ENCODE measurements at regions not wholly inside any gene's neighbourhood (a gene's known extent, or its start where the extent isn't known, plus 50 kb on each side); places are given as distances from the start of the nearest gene placed in this dataset.

DNA sequence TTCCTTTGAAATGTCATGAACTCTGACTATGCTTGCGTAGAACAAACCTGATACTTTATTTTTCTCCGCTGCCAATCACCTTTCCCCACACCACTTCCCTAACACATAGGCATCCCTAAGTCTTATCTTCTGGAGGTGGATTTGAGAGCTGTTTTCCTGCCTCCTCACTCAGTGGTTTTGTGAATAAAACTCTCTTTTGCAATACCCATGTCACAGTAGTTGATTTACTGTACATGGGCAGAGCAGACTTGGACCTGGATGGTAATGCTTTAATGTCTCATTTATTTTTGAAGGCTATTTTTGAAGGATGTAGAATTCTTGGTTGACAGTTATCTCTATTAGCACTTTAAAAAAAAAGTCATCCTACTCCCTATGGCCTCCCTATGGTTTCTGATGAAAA is 881.8 kb downstream of the SLITRK5 start:
- Histone ChIP-seq H3K27me3 (ENCODE audit: insufficient read depth, low read length) (no peaks in the 10 kb centered on the region), H3K4me1 (ENCODE audit: control insufficient read depth in 1 of 2, insufficient read depth in 2 of 2, low read length in 2 of 2) (no peaks in the 10 kb centered on the region), H3K27ac (ENCODE audit: low read depth, low read length) (no peak overlapping the region), H3K4me2 (ENCODE audit: low read length) (no peak overlapping the region), H3K9me3 (ENCODE audit: control insufficient read depth in 1 of 2, insufficient read depth in 1 of 2, low read depth in 1 of 2, low read length in 2 of 2) (no peaks in the 10 kb centered on the region), H3K9me2 (ENCODE audit: insufficient read depth) (no peaks in the 10 kb centered on the region), H3K79me2 (ENCODE audit: insufficient read depth, low read length) (no peaks in the 10 kb centered on the region), H3K4me3 (replicated peaks in 1 of 2; ENCODE audit: low read depth in 1 of 2, low read length in 2 of 2) (no peak overlapping the region), H3K9ac (ENCODE audit: low read length) (no peak overlapping the region), H4K20me1 (ENCODE audit: insufficient read depth) (no peaks in the 10 kb centered on the region), H3K36me3 (ENCODE audit: control insufficient read depth in 1 of 2, insufficient read depth in 2 of 2, low read length in 2 of 2) (no peaks in the 10 kb centered on the region), H2AFZ (ENCODE audit: low read depth, low read length, poor library complexity, severe bottlenecking) (no peak overlapping the region)
- no TSS peak for BruUV-seq (replicated peaks)
- no peak for TF ChIP-seq CBX3 (IDR thresholded peaks at IDR 0.05; ENCODE audit: low read depth)
- no peak for TF ChIP-seq EZH2 (IDR thresholded peaks at IDR 0.05)
- ChIA-PET POLR2A (no interaction called here), RAD21 (ENCODE audit: low non-redundant PET in 1 of 2, low total read pairs in 2 of 2, uncharacterized antibody in 2 of 2, unreplicated experiment in 2 of 2) (no interaction called here), CTCF (no interaction called here)
- no peak for ATAC-seq
- intact Hi-C loops (cut with micrococcal nuclease) = no loop called here
- DNase-seq (ENCODE audit: low read depth, low spot score) = no peak

- Histone ChIP-seq H3K9me2 (ENCODE audit: insufficient read depth) (no peaks in the 10 kb centered on the region), H3K79me2 (ENCODE audit: insufficient read depth, low read length) (no peaks in the 10 kb centered on the region), H3K9me3 (ENCODE audit: control insufficient read depth in 1 of 2, insufficient read depth in 1 of 2, low read depth in 1 of 2, low read length in 2 of 2) (no peaks in the 10 kb centered on the region), H3K4me3 (replicated peaks in 1 of 2; ENCODE audit: low read depth in 1 of 2, low read length in 2 of 2) (no peak overlapping the region), H3K27ac (ENCODE audit: low read depth, low read length) (no peak overlapping the region), H3K4me1 (ENCODE audit: control insufficient read depth in 1 of 2, insufficient read depth in 2 of 2, low read length in 2 of 2) (no peaks in the 10 kb centered on the region), H2AFZ (ENCODE audit: low read depth, low read length, poor library complexity, severe bottlenecking) (no peak overlapping the region), H3K27me3 (ENCODE audit: insufficient read depth, low read length) (no peaks in the 10 kb centered on the region), H3K4me2 (ENCODE audit: low read length) (no peak overlapping the region), H3K36me3 (ENCODE audit: control insufficient read depth in 1 of 2, insufficient read depth in 2 of 2, low read length in 2 of 2) (no peaks in the 10 kb centered on the region), H3K9ac (ENCODE audit: low read length) (no peak overlapping the region), H4K20me1 (ENCODE audit: insufficient read depth) (no peaks in the 10 kb centered on the region)
- no TSS peak for BruUV-seq (replicated peaks)
- ATAC-seq = no peak
- DNase-seq (ENCODE audit: low read depth, low spot score) = no peak
- ChIA-PET CTCF (no interaction called here), POLR2A (no interaction called here), RAD21 (ENCODE audit: low non-redundant PET in 1 of 2, low total read pairs in 2 of 2, uncharacterized antibody in 2 of 2, unreplicated experiment in 2 of 2) (no interaction called here)
- no peak for TF ChIP-seq YY1 (IDR thresholded peaks at IDR 0.05; ENCODE audit: extremely low read depth, insufficient replicate concordance, low read depth, low read length)
- TF ChIP-seq JUND (IDR thresholded peaks at IDR 0.05) = no peak
- no peak for TF ChIP-seq CBX3 (IDR thresholded peaks at IDR 0.05; ENCODE audit: low read depth)
- TF ChIP-seq RAD21 (IDR thresholded peaks at IDR 0.05; ENCODE audit: low read depth) = no peak
- TF ChIP-seq ZNF274 (IDR thresholded peaks at IDR 0.05; ENCODE audit: low read depth, low read length) = no peak
- TF ChIP-seq TCF7L2 (IDR thresholded peaks at IDR 0.05; ENCODE audit: borderline replicate concordance, extremely low read depth, insufficient read depth, insufficient read length) = no peak
- TF ChIP-seq POLR2AphosphoS5 (IDR thresholded peaks at IDR 0.05; ENCODE audit: low read depth, low read length) = no peak
- no peak for TF ChIP-seq EZH2 (IDR thresholded peaks at IDR 0.05)
- TF ChIP-seq SP1 (IDR thresholded peaks at IDR 0.05; ENCODE audit: low read depth) = no peak
- TF ChIP-seq ZFX (IDR thresholded peaks at IDR 0.05) = no peak
- no peak for TF ChIP-seq SRF (IDR thresholded peaks at IDR 0.05; ENCODE audit: low read depth)
- TF ChIP-seq EZH2phosphoT487 (IDR thresholded peaks at IDR 0.05; ENCODE audit: borderline replicate concordance) = no peak
- TF ChIP-seq, protein P1, sequence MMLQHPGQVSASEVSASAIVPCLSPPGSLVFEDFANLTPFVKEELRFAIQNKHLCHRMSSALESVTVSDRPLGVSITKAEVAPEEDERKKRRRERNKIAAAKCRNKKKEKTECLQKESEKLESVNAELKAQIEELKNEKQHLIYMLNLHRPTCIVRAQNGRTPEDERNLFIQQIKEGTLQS (IDR thresholded peaks at IDR 0.05) = no peak
- TF ChIP-seq POLR2A (IDR thresholded peaks at IDR 0.05; ENCODE audit: borderline replicate concordance, extremely low read depth, insufficient read depth, insufficient read length) = no peak
- TF ChIP-seq CEBPB (IDR thresholded peaks at IDR 0.05; ENCODE audit: low read depth) = no peak
- TF ChIP-seq MAX (IDR thresholded peaks at IDR 0.05) = no peak
- TF ChIP-seq, protein P2, sequence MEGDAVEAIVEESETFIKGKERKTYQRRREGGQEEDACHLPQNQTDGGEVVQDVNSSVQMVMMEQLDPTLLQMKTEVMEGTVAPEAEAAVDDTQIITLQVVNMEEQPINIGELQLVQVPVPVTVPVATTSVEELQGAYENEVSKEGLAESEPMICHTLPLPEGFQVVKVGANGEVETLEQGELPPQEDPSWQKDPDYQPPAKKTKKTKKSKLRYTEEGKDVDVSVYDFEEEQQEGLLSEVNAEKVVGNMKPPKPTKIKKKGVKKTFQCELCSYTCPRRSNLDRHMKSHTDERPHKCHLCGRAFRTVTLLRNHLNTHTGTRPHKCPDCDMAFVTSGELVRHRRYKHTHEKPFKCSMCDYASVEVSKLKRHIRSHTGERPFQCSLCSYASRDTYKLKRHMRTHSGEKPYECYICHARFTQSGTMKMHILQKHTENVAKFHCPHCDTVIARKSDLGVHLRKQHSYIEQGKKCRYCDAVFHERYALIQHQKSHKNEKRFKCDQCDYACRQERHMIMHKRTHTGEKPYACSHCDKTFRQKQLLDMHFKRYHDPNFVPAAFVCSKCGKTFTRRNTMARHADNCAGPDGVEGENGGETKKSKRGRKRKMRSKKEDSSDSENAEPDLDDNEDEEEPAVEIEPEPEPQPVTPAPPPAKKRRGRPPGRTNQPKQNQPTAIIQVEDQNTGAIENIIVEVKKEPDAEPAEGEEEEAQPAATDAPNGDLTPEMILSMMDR (IDR thresholded peaks at IDR 0.05 in 2 of 3, conservative IDR thresholded peaks at IDR 0.05 in 1 of 3; ENCODE audit: borderline replicate concordance in 1 of 3, insufficient read depth in 1 of 3, low read depth in 2 of 3, low read length in 2 of 3) = no peak
- intact Hi-C loops (cut with micrococcal nuclease) = no loop called here
Measured at GRCh38 chr13:88565566-88565965, 894.4 kb downstream of the SLITRK5 start.

All from HCT116 (cell line).